ENCODE measurements at regions not wholly inside any gene's neighbourhood (a gene's known extent, or its start where the extent isn't known, plus 50 kb on each side); places are given as distances from the start of the nearest gene placed in this dataset.

GRCh38 chr16:86029131-86029741 lies 130.3 kb downstream of the IRF8 start:
- no peak for TF ChIP-seq CTCF (IDR thresholded peaks at IDR 0.05; ENCODE audit: poor library complexity, severe bottlenecking)
- Histone ChIP-seq H3K27me3 (ENCODE audit: insufficient read depth, poor library complexity, severe bottlenecking) (peaks cover 59% of the 10 kb centered on the region), H3K27ac (ENCODE audit: poor library complexity, severe bottlenecking) (no peak overlapping the region)

GRCh38 chr16:86030116-86030515 lies 131.2 kb downstream of the IRF8 start:
- Histone ChIP-seq H3K9me3 (ENCODE audit: severe bottlenecking) (no peaks in the 10 kb centered on the region), H3K4me1 (ENCODE audit: insufficient read depth, poor library complexity, severe bottlenecking) (no peaks in the 10 kb centered on the region), H3K27ac (ENCODE audit: poor library complexity, severe bottlenecking) (no peak overlapping the region), H3K27me3 (ENCODE audit: insufficient read depth, poor library complexity, severe bottlenecking) (peaks cover 59% of the 10 kb centered on the region), H3K36me3 (ENCODE audit: low read depth) (no peaks in the 10 kb centered on the region), H3K4me3 (ENCODE audit: severe bottlenecking) (no peak overlapping the region)
- ATAC-seq (ENCODE audit: low read depth) = no peak
- peak; percentile 15 for DNase-seq (ENCODE audit: low spot score)
- no peak for TF ChIP-seq CTCF (IDR thresholded peaks at IDR 0.05; ENCODE audit: poor library complexity, severe bottlenecking)

More at GRCh38 chr16:86029131-86029741, 130.3 kb downstream of the IRF8 start:
- Histone ChIP-seq H3K9me3 (ENCODE audit: severe bottlenecking) (peaks cover 2% of the 10 kb centered on the region), H3K36me3 (ENCODE audit: low read depth) (no peaks in the 10 kb centered on the region), H3K4me1 (ENCODE audit: insufficient read depth, poor library complexity, severe bottlenecking) (no peaks in the 10 kb centered on the region), H3K4me3 (ENCODE audit: severe bottlenecking) (no peak overlapping the region)
- ATAC-seq (ENCODE audit: low read depth) (0 out of 3 replicates have a peak, but pooled peaks have one; percentile 35), DNase-seq (ENCODE audit: low spot score) (peak; percentile 26)

- no peaks in the 10 kb centered on the region for H3K36me3 ChIP-seq (ENCODE audit: low read depth)
- no peak for TF ChIP-seq CTCF (IDR thresholded peaks at IDR 0.05; ENCODE audit: poor library complexity, severe bottlenecking)
- no peaks in the 10 kb centered on the region for H3K9me3 ChIP-seq (ENCODE audit: severe bottlenecking)
- no peak overlapping the region for H3K4me3 ChIP-seq (ENCODE audit: severe bottlenecking)
- peaks cover 59% of the 10 kb centered on the region for H3K27me3 ChIP-seq (ENCODE audit: insufficient read depth, poor library complexity, severe bottlenecking)
- DNase-seq (ENCODE audit: low spot score) (no peak), ATAC-seq (ENCODE audit: low read depth) (no peak)
- no peaks in the 10 kb centered on the region for H3K4me1 ChIP-seq (ENCODE audit: insufficient read depth, poor library complexity, severe bottlenecking)
- no peak overlapping the region for H3K27ac ChIP-seq (ENCODE audit: poor library complexity, severe bottlenecking)
These were observed 132.2 kb downstream of the IRF8 start for GRCh38 chr16:86031141-86031678.

GRCh38 chr16:86033016-86033474 lies 134.1 kb downstream of the IRF8 start:
- ATAC-seq (ENCODE audit: low read depth) = peak; percentile 21; the same call in 1 of the 3 replicates
- no peaks in the 10 kb centered on the region for H3K4me1 ChIP-seq (ENCODE audit: insufficient read depth, poor library complexity, severe bottlenecking)

More at GRCh38 chr16:86033016-86033474, 134.1 kb downstream of the IRF8 start:
- Histone ChIP-seq H3K36me3 (ENCODE audit: low read depth) (no peaks in the 10 kb centered on the region), H3K4me3 (ENCODE audit: severe bottlenecking) (no peak overlapping the region), H3K9me3 (ENCODE audit: severe bottlenecking) (no peaks in the 10 kb centered on the region), H3K27ac (ENCODE audit: poor library complexity, severe bottlenecking) (no peak overlapping the region), H3K27me3 (ENCODE audit: insufficient read depth, poor library complexity, severe bottlenecking) (peaks cover 54% of the 10 kb centered on the region)
- TF ChIP-seq CTCF (IDR thresholded peaks at IDR 0.05; ENCODE audit: poor library complexity, severe bottlenecking) = no peak
- no peak for DNase-seq (ENCODE audit: low spot score)
